NCI-H748 treated with DMSO at 0.1 percent for 48 hours (cell line): ENCODE measurements at regions not wholly inside any gene's neighbourhood (a gene's known extent, or its start where the extent isn't known, plus 50 kb on each side); places are given as distances from the start of the nearest gene placed in this dataset.

ENCODE experiments used
- DNase-seq: peaks from one replicate; lab custom pipeline; 2025; lab: John Stamatoyannopoulos, UW

DNA sequence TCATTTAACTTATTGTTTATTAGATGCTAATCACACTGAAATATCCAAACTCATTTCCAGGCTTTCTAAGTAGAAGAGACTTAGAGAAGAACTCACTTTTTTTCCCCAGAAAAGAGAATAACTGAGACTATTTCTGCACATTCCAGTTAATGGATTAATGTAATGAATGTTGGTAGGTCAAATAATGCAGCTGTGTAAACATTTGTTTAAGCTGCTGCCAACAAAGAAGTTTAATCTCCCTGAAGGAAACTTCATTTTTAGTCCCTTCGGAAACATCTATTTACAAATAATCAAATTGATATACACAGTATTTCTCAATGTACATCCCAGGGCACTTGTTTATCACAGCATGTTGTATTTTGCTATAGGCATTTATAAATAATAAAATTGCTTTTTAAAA lies 126.9 kb downstream of the KCNS3 start:
- no peak for DNase-seq

DNA sequence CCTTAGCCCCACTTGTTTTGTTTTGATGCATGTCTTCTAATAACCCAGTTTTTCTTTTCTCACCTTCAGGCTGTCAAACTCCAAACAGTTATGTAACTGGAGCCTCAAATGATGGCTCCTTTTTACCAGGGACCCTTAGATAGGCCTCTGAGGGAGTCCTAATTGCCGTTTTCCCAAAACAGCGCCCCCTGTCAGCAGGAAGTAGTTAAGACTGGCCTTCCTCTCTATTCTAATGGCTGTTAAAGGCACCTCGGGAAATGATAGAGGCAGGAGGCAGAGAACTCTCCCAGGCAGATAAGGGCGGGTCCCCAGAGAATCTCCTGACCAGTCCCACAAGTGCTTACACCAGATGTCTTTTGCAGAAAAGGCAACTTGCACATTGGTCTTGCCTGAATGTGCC lies 123.2 kb downstream of the KCNS3 start:
- DNase-seq: no peak

DNA sequence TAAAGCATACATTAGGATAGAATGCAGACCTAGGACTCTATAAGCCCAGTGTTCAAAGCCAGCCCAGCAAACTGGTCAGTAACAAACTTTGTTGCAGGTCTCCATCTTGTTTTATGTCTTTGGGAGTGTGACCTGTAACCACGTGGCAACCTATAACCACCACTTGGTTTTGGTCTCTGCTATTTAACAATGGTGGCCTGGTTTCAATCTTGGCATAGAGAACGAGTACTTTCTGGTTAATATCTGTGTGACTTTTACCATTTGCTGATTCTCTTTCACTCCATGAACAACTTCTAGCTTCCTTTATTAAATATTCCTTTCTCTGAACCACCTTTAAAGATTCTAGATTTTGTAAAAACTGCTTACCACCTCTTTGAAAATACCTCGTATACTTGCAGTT lies 118.5 kb downstream of the KCNS3 start:
- DNase-seq: no peak

GRCh38 chr2:17995593-17995992 lies 117.1 kb downstream of the KCNS3 start:
- no peak for DNase-seq
